SK-N-SH treated with all-trans-retinoic acid at 6 μM for 48 hours (cell line): ENCODE measurements at regions not wholly inside any gene's neighbourhood (a gene's known extent, or its start where the extent isn't known, plus 50 kb on each side); places are given as distances from the start of the nearest gene placed in this dataset.

Source experiments
- ARNTL ChIP-seq: fragments of 450-650 bp; formaldehyde crosslinking; IDR thresholded peaks from 2 replicates; pipeline ENCODE4 v1.5.0; 2020; ENCODE audit warnings: low read depth, mild to moderate bottlenecking, moderate library complexity, borderline replicate concordance
- ZFP30 ChIP-seq: fragments of 450-650 bp; formaldehyde crosslinking; IDR thresholded peaks from 2 replicates; pipeline ENCODE4 v1.5.0; 2022; ENCODE audit warnings: mild to moderate bottlenecking, moderate library complexity

DNA sequence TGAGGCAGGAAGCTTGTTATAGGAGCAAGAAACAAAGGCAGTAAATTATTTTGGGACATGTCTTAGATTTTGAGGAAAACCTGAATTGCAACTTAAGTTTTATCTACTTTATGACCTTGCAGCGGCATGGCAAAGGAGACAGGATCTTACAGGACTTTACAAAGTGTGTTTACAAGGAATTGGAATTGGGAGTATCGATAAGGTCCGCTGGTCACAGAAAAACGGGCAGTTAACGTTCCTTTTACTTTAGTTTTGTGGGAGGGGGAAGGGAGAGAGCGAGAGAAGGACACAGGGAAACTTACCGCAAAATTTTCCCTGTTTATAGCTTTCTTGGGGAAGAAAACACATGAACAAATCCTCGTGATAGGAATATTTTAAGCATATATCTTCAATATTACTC is 1607.2 kb downstream of the GRIK2 start:
- no peak for TF ChIP-seq ZFP30 (CRISPR knock-in tag)
- no peak for TF ChIP-seq ARNTL
